ENCODE measurements at regions not wholly inside any gene's neighbourhood (a gene's known extent, or its start where the extent isn't known, plus 50 kb on each side); places are given as distances from the start of the nearest gene placed in this dataset.
"Not testable (repeated sequence)": the region's sequence is repeated elsewhere in the genome, so short reads cannot be mapped to it uniquely, and the experiment has no call there.

DNA sequence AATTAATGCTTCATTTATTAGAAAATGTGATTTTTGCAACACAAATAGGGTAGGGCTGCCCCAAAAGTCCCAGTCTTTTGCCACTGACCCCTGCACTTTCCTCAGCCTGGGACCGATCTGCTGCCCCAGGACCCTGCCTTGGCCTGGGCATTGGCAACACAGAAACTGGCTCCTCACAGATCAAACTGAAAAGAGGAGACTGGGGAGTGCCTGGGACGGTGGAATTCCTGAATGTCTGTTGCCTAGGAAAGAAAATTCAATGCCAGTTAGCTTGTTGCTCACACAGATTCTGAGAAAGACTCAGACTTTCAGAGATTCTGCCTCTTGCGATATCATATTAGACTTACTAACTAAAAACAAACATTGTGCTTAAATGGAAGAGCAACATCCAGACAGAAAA is 211.2 kb downstream of the VAPA start:
- peaks cover 0 to 2% of the 10 kb centered on the region in 2 donors for H3K4me1 Mint-ChIP-seq (ENCODE audit: low read depth in 2 of 2)
- no peak overlapping the region for H3K4me3 Mint-ChIP-seq
- ATAC-seq (replicated peaks) (no peak), DNase-seq (no peak)
- peaks cover 2 to 17% of the 10 kb centered on the region in 2 donors for H3K27me3 Mint-ChIP-seq
- H3K36me3 Mint-ChIP-seq (ENCODE audit: insufficient read depth): no peaks in the 10 kb centered on the region
- H3K27ac Mint-ChIP-seq: no peak overlapping the region
- peaks cover 0 to 1% of the 10 kb centered on the region in 2 donors for H3K9me3 Mint-ChIP-seq

DNA sequence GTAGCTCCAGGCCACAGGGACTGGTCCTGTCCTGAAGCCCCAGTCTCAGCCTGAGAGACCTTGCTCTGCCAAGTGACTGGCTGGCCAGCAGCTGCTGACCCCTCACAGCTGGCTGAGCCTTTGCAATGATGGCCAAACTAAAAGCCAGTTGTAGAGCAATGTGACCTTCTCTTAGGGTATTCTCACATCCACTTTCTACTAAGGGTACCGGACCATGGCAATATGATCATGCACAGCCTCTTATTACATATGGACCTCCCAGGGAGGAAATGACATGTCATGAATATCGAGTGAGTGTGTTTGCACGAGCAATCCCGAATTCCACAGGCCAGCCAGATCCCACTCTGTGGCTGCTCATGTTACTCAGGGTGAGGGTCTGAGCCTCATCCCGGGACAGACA is 213.9 kb downstream of the VAPA start:
- no peak for DNase-seq
- peaks cover 26 to 33% of the 10 kb centered on the region in 2 donors for H3K27me3 Mint-ChIP-seq
- H3K4me1 Mint-ChIP-seq (ENCODE audit: low read depth in 2 of 2): peaks cover 0 to 2% of the 10 kb centered on the region in 2 donors
- ATAC-seq (replicated peaks): no peak
- no peaks in the 10 kb centered on the region for H3K36me3 Mint-ChIP-seq (ENCODE audit: insufficient read depth)
- peaks cover 0 to 1% of the 10 kb centered on the region in 2 donors for H3K9me3 Mint-ChIP-seq
- H3K4me3 Mint-ChIP-seq: no peak overlapping the region
- H3K27ac Mint-ChIP-seq: no peak overlapping the region

DNA sequence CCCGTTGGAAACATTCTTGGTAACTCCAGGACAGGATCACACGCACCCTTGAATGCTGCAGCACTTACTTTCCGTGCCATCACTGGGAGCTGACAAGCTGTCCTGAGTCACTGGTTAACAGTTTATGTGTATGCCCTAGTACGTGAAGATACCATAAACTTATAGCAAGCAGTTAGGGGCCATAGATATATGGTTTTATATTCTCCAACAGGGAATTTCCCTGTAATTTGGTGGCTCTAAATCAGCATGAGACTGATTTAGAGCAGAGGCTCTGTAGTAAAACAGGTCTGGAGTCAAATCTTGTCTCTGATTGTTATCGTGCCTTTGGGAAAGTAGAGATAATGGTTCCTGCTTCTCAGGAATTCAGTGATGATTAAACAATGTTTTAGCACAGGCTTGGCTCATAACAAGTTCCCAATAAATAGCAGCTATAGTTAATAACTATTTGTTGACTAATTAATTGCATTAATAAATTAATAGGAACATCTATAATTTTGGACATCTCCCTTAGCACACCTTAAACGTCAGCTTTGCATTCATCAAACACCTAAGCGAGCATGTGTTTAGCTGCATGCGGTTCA is 215.2 kb downstream of the VAPA start:
- Mint-ChIP-seq H3K36me3 (ENCODE audit: insufficient read depth) (no peaks in the 10 kb centered on the region), H3K4me3 (no peak overlapping the region), H3K4me1 (ENCODE audit: low read depth in 2 of 2) (no peaks in the 10 kb centered on the region), H3K27ac (no peak overlapping the region), H3K9me3 (peaks cover 0 to 1% of the 10 kb centered on the region in 2 donors), H3K27me3 (peaks cover 39 to 41% of the 10 kb centered on the region in 2 donors)
- ATAC-seq (replicated peaks): no peak
- no peak for DNase-seq

DNA sequence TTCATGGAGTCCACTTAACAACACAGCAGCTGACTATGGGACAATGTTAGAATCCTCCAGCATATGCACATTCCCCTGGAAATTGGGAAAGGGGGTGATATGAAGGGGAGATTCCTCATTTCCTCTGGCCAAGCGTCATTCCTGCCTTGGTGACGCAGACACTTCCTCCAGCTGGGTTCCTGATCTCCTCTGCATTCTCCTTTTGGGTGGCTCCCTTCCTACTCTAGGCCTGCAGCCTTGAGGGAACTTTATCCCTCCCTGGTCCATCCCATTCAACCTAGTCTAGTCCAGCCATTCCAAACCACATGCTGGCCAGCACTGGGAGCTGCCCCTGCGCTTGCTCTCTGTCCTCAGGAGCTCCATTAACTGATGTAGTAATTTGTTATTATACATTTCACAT is 216.8 kb downstream of the VAPA start:
- Mint-ChIP-seq H3K9me3 (peaks cover 0 to 1% of the 10 kb centered on the region in 2 donors), H3K4me1 (ENCODE audit: low read depth in 2 of 2) (no peaks in the 10 kb centered on the region), H3K4me3 (no peak overlapping the region), H3K27me3 (peaks cover 41 to 47% of the 10 kb centered on the region in 2 donors), H3K27ac (no peak overlapping the region), H3K36me3 (ENCODE audit: insufficient read depth) (no peaks in the 10 kb centered on the region)
- no peak for DNase-seq
- no peak for ATAC-seq (replicated peaks)

DNA sequence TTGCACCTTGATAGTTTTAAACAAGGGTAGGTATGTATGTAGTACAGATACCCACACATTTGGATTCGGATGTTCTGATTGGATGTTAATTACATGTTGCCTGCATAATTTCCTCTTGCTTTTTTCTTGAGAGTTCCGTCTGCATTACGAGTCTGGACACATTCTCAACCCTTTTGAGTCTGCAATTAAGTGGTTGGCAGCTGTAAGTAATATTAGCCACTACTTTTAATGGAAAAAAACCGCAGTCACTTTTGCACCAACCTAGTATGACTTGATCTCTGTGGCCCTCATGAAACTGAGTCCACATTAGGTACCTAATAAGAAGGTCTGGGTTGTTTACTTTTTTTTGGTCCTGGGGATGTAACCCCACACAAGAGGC is 217.3 kb downstream of the VAPA start:
- DNase-seq (no peak), ATAC-seq (replicated peaks) (no peak)
- Mint-ChIP-seq H3K9me3 (peaks cover 0 to 1% of the 10 kb centered on the region in 2 donors), H3K4me3 (no peak overlapping the region), H3K27ac (no peak overlapping the region), H3K4me1 (ENCODE audit: low read depth in 2 of 2) (no peaks in the 10 kb centered on the region), H3K27me3 (peaks cover 41 to 47% of the 10 kb centered on the region in 2 donors), H3K36me3 (ENCODE audit: insufficient read depth) (no peaks in the 10 kb centered on the region)

DNA sequence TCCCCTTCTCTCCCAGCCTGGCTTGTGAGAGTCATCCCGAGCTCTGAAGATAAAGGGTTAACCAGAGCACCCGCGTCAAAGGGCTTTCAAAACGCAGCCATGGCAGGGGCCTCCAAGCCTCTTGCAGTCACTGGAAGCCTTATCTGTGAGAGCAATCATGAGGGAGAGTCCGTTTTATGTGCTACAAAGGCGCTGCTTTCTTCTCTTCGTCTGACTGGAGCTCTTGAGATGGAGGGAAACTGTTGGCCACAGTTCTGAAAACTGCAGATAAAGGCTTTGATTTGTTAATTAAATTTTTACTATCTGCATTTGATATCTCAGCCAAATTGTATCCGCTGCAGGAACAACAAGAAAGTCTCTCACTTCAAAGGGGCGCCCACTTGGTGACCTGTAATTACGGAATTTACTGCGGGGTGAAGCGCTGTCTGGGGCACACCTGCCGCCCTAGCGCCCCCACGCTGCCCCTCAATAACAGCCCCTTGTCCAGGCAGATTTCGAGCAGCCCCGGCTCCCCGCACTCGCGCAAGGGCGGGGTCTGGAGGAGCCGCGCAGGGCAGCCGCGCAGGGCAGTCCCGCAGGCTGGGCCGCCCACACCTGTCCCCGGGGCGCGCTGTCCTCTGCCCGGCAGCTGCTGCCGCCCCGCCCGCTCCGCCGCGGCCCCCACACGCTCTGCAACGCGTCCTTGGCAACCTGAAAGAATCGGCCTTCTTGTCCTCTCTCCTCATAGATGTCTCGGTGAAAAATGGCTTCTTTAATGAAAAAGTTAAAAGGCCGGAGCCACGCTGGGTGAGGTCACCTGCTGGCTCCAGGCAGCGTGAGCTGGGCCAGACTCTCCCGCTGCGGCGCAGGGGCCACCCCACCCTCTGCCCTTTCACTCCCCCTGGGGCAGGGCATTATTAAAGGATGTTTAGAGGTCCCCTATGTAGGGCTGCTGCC is 217.9 kb downstream of the VAPA start:
- no peak overlapping the region for H3K27ac Mint-ChIP-seq

DNA sequence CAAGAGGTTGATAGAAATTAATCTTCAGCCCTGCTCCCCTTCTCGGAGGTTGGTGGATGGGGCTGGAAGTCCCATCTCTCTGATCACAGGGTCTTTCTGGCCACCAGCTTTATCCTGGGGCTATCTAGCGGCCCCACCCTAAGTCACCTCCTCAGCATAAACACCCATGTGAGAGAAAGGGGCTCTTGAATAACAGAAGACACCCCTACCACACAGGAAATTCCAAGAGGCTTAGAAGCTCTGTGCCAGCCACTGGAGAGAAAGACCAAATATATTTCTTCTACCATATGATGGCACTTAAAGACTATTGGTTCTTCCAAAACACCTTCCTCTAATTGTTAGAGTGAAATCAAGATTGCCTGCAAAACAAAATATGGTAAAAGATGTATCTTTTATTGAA is 219.7 kb downstream of the VAPA start:
- no peaks in the 10 kb centered on the region for H3K36me3 Mint-ChIP-seq (ENCODE audit: insufficient read depth)
- H3K27ac Mint-ChIP-seq: no peak overlapping the region
- no peaks in the 10 kb centered on the region for H3K4me1 Mint-ChIP-seq (ENCODE audit: low read depth in 2 of 2)
- no peak for ATAC-seq (replicated peaks)
- DNase-seq: no peak
- H3K4me3 Mint-ChIP-seq: no peak overlapping the region
- H3K9me3 Mint-ChIP-seq: peaks cover 0 to 6% of the 10 kb centered on the region in 2 donors
- H3K27me3 Mint-ChIP-seq: peaks cover 30 to 47% of the 10 kb centered on the region in 2 donors

More for the DNA sequence above, 217.9 kb downstream of the VAPA start:
- H3K36me3 Mint-ChIP-seq (ENCODE audit: insufficient read depth): no peaks in the 10 kb centered on the region
- ATAC-seq (replicated peaks) (no peak), DNase-seq (no peak)
- no peaks in the 10 kb centered on the region for H3K4me1 Mint-ChIP-seq (ENCODE audit: low read depth in 2 of 2)
- peaks cover 0 to 1% of the 10 kb centered on the region in 2 donors for H3K9me3 Mint-ChIP-seq
- no peak overlapping the region for H3K4me3 Mint-ChIP-seq
- peaks cover 41 to 47% of the 10 kb centered on the region in 2 donors for H3K27me3 Mint-ChIP-seq

DNA sequence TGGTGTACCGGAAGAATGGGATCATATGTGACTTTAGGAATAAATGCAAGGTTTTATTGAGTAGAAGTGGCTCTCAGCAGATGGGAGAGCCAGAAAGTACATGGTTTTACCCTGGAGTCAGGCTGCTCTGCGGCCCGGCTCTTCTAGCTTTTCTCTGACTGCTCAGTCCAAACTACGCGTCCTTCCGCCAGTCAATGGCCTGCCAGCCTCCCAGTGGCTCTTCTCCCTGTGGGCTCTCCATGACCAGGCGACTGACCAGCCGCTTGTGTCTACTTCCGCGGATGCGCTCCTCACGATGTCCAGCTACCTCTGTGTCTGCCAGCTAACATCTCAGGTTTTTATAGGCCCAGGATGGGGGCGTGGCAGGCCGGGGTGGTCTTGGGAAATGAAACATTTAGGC is 220.4 kb downstream of the VAPA start:
- no peaks in the 10 kb centered on the region for H3K4me1 Mint-ChIP-seq (ENCODE audit: low read depth in 2 of 2)
- H3K27me3 Mint-ChIP-seq: peaks cover 24 to 47% of the 10 kb centered on the region in 2 donors
- no peak overlapping the region for H3K27ac Mint-ChIP-seq
- no peaks in the 10 kb centered on the region for H3K36me3 Mint-ChIP-seq (ENCODE audit: insufficient read depth)
- no peak for DNase-seq
- no peak for ATAC-seq (replicated peaks)
- no peak overlapping the region for H3K4me3 Mint-ChIP-seq
- peaks cover 0 to 6% of the 10 kb centered on the region in 2 donors for H3K9me3 Mint-ChIP-seq

DNA sequence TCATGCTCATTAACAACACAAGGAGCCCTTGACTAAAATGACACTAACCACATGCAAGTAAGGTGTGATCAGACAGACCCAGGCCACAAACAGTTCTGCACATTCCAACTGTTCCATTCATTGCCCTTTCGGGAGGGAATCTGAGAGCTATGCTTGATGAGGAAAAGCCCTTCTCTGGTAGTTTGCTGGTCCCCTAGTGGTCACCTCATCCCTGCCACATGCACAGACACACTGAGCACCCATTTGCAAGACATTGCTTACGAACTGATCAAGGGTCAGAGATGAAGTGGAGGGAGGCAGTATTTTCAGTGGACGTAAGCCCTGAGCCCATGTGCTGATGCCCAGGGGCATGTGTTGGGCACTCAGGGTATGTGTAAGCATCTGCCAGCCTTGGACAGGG is 220.9 kb downstream of the VAPA start:
- H3K36me3 Mint-ChIP-seq (ENCODE audit: insufficient read depth); ATAC-seq (replicated peaks); DNase-seq; H3K4me1 Mint-ChIP-seq (ENCODE audit: low read depth in 2 of 2); H3K9me3 Mint-ChIP-seq; H3K4me3 Mint-ChIP-seq; H3K27ac Mint-ChIP-seq: not testable (repeated sequence)
- peaks cover 28 to 47% of the 10 kb centered on the region in 2 donors for H3K27me3 Mint-ChIP-seq

DNA sequence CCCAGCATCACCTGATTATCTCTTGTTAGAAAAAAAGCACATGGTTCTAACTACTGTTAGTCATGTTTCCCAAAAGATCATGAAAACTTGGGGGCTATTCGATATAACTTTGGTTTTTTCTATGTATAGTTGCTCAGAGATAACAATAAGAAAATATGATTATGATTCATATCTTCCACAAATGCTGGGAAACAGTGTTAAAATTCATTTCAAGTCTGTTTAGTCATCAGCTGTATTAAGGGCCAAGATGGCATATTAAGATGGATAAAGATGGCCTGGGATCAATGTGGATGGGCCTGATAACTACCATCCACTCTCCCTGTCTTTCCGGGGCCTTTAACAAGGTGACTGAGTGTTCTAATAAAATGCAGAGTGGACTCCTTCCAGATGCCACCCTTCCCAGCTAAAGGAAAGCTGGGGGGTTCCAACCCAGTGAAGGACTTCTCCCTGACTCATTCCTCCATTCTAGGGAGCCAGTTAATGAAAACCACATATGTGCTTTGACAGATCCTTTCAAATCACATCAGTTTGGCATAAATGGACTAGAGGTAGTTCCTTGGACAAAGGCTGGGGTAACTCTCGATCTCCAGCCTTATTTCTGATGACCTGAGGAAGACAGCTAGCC is 221.6 kb downstream of the VAPA start:
- no peak for DNase-seq
- Mint-ChIP-seq H3K4me1 (ENCODE audit: low read depth in 2 of 2) (no peaks in the 10 kb centered on the region), H3K27ac (no peak overlapping the region), H3K4me3 (no peak overlapping the region), H3K27me3 (peaks cover 29 to 40% of the 10 kb centered on the region in 2 donors), H3K36me3 (ENCODE audit: insufficient read depth) (no peaks in the 10 kb centered on the region), H3K9me3 (peaks cover 0 to 6% of the 10 kb centered on the region in 2 donors)
- no peak for ATAC-seq (replicated peaks)

DNA sequence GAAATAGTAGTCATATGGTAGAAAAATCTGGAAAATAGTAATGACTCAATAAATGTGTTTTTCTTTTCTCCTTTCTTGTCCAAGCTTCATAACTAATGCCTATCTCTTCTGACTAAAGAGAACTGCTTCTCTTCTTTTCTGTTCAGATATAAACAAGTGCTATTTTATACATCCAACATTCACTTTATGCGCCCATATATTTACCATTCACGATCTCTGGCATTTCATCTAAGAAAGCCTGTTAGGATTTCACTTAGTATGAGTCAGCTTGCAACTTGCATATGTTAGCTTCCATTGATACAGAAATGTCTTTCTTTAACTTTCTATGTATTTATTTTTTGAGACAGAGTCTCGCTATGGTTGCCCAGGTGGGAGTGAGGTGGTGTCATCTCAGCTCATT is 224.9 kb downstream of the VAPA start:
- ATAC-seq (replicated peaks) (no peak), DNase-seq (no peak)
- Mint-ChIP-seq H3K27ac (no peak overlapping the region), H3K4me1 (ENCODE audit: low read depth in 2 of 2) (no peaks in the 10 kb centered on the region), H3K4me3 (no peak overlapping the region), H3K27me3 (peaks cover 10% of the 10 kb centered on the region in 2 donors), H3K9me3 (peaks cover 0 to 6% of the 10 kb centered on the region in 2 donors), H3K36me3 (ENCODE audit: insufficient read depth) (no peaks in the 10 kb centered on the region)

DNA sequence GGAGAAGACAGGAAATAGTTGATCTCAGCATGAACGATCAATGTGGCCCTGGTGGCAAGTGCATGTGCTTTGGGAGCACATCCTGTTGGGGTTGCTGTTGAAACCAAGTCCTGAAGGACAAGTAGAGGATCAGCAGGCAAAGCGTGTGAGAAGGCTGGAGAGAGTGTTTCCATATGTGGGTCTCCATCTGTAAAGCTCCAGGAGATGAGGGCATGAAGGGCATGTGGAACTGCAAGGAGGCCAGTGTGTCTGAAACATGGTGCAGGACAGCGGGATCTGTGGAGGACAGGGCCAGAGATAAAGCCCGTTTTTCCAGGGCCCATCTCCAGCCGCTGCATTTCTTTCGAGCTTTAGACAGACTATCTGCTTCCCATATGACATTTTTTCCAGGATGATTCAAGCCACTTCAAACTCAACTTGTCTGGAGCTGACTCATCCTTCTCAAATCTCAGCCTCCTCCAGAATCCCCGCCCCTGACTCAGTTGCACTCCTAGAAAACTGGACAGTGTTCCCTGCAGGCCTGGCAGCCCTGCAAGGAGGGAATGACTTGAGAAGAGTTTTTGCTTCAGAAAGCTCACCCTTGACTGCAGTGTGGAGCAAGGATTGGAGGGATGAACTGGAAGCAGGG is 226.1 kb downstream of the VAPA start:
- Mint-ChIP-seq H3K4me3 (no peak overlapping the region), H3K27ac (no peak overlapping the region), H3K27me3 (peaks cover 0 to 10% of the 10 kb centered on the region in 2 donors), H3K4me1 (ENCODE audit: low read depth in 2 of 2) (no peaks in the 10 kb centered on the region), H3K36me3 (ENCODE audit: insufficient read depth) (no peaks in the 10 kb centered on the region), H3K9me3 (peaks cover 0 to 6% of the 10 kb centered on the region in 2 donors)
- DNase-seq (no peak), ATAC-seq (replicated peaks) (no peak)
